NB4 (cell line): ENCODE measurements at regions not wholly inside any gene's neighbourhood (a gene's known extent, or its start where the extent isn't known, plus 50 kb on each side); places are given as distances from the start of the nearest gene placed in this dataset.
A peak's percentile ranks its signal among the peaks of the same experiment; 100 is the strongest.

Experiments
- DNase-seq: peaks from one replicate; pipeline ENCODE4 v3.0.0; 2010; ENCODE audit warnings: low read depth
- H3K4me3 ChIP-seq: one replicate; pipeline ENCODE4 v1.5.1; 2011; ENCODE audit warnings: mild to moderate bottlenecking, low read depth, low read length, moderate library complexity
- MYC ChIP-seq: IDR thresholded peaks from 2 replicates; pipeline ENCODE4 v1.6.1; 2011; ENCODE audit warnings: low read depth, low read length
- POLR2A ChIP-seq: IDR thresholded peaks from 2 replicates; pipeline ENCODE4 v1.6.1; 2011; ENCODE audit warnings: mild to moderate bottlenecking; ENCODE audit not compliant: insufficient read length; ENCODE audit errors: extremely low read depth
- TF ChIP-seq, protein P1 (sequence below): IDR thresholded peaks from one replicate; pipeline ENCODE4 v1.5.1; 2012; ENCODE audit warnings: low read depth, low read length
- TF ChIP-seq, protein P2 (sequence below): IDR thresholded peaks from 2 replicates; pipeline ENCODE4 v1.6.1; 2011; ENCODE audit warnings: low read depth, low read length

DNA sequence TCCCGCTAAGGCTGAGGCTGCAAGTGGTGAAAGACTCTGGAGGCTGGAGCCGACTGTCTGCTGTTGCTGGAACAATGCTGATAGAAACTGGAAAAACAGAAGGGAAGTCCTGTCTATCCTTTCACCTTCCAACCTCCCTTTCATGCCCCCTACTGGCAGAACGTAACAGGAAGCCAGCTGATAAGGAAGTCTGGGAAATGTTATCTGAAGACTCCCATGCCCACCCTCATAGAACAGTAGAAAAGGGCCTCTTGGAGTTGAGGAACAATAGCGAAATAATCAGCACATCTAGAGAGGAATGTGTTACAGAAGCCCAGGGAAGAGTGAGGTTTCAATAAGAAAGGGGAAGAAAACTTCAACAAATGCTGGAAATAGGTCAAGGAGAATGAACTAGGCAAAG is 117.1 kb upstream of the DKK2 start:
- no peak overlapping the region for H3K4me3 ChIP-seq
- TF ChIP-seq POLR2A (no peak), MYC (no peak)
- TF ChIP-seq, protein P1, sequence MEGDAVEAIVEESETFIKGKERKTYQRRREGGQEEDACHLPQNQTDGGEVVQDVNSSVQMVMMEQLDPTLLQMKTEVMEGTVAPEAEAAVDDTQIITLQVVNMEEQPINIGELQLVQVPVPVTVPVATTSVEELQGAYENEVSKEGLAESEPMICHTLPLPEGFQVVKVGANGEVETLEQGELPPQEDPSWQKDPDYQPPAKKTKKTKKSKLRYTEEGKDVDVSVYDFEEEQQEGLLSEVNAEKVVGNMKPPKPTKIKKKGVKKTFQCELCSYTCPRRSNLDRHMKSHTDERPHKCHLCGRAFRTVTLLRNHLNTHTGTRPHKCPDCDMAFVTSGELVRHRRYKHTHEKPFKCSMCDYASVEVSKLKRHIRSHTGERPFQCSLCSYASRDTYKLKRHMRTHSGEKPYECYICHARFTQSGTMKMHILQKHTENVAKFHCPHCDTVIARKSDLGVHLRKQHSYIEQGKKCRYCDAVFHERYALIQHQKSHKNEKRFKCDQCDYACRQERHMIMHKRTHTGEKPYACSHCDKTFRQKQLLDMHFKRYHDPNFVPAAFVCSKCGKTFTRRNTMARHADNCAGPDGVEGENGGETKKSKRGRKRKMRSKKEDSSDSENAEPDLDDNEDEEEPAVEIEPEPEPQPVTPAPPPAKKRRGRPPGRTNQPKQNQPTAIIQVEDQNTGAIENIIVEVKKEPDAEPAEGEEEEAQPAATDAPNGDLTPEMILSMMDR: peak; percentile 40
- TF ChIP-seq, protein P2, sequence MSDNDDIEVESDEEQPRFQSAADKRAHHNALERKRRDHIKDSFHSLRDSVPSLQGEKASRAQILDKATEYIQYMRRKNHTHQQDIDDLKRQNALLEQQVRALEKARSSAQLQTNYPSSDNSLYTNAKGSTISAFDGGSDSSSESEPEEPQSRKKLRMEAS: no peak
- DNase-seq: peak; percentile 28

DNA sequence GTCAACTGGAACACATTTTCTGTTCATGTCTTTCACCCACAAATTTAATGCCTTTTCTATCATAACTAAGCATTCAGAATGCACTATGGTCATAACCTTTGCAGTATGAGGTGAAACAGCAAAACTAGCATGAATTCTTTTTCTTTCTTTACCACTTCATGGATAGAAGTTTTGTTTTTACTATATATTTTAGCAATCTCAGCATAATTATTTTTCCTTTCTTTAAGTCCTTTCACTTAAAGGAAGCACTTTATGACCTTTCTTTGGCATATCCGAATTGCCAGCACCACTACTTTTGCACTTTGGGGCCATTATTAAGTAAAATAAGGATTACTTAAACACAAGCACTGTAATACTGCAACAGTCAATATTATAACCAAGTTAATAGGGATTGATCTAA is 115.1 kb upstream of the DKK2 start:
- TF ChIP-seq, protein P2: no peak
- TF ChIP-seq, protein P1: no peak
- TF ChIP-seq POLR2A: no peak
- no peak for TF ChIP-seq MYC
- no peak overlapping the region for H3K4me3 ChIP-seq
- DNase-seq: no peak

DNA sequence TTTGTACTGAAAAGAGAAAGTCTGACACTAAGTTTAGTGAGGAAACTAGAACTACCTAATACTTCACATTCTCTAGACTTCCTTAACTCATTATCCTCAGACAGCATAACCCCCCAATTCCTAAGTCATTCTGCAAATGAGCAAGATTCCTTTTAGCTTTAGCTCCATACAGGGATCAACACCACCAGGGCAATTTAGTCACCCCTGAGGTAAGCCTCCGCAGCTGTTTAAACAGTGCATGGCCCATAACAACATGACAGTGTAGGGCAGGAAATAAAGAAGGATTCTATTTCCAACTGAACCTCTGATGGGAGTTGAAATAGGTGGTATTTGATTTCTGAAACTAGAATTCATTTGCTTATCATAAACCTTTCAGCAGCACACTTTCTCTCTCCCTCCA is 112.8 kb upstream of the DKK2 start:
- no peak for DNase-seq
- no peak overlapping the region for H3K4me3 ChIP-seq
- TF ChIP-seq POLR2A: no peak
- no peak for TF ChIP-seq MYC
- TF ChIP-seq, protein P1: no peak
- TF ChIP-seq, protein P2: no peak

DNA sequence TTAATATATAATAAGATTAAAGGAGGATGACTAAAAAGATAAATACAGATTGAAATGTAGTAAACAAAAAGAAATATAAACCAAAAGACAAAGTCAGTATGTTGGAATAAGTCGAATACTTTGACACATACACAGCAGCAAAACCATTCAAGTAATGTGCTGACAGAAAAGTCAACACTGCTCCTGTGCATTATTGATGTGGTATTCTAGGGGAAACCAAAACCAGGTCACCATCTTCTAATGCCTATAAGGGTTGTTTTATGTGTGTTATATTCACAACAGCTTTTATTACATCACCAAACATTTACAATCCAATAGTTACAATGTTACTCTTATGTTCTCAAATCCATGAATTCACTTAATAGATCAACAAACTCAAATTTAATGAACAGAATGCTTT is 111.8 kb upstream of the DKK2 start:
- no peak overlapping the region for H3K4me3 ChIP-seq
- DNase-seq: no peak
- TF ChIP-seq, protein P1: no peak
- no peak for TF ChIP-seq MYC
- TF ChIP-seq POLR2A: no peak
- TF ChIP-seq, protein P2: no peak

DNA sequence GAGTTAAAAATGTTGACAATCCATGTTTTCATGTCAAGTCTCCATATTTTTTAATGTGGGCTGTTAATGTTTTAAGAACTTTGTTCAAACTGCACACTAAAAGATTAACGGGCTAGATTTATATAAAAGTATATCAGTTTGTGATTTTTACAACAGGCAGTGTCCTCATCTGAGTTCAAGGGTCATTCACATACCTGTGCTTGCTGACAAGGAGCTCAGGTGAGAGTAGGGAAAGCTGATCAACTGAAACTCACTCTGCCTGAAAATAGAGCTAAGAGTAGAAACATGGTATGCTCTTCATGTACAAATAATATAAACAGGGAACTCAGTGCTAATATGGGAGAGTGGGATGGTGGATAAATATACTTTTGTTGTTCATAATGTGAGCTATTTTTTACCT is 102.3 kb upstream of the DKK2 start:
- TF ChIP-seq, protein P1: no peak
- no peak for TF ChIP-seq POLR2A
- TF ChIP-seq MYC: no peak
- TF ChIP-seq, protein P2: no peak
- no peak for DNase-seq
- no peak overlapping the region for H3K4me3 ChIP-seq
